ENCODE measurements at regions not wholly inside any gene's neighbourhood (a gene's known extent, or its start where the extent isn't known, plus 50 kb on each side); places are given as distances from the start of the nearest gene placed in this dataset.
A peak's percentile ranks its signal among the peaks of the same experiment; 100 is the strongest.
"Not testable (repeated sequence)": the region's sequence is repeated elsewhere in the genome, so short reads cannot be mapped to it uniquely, and the experiment has no call there.

- H3K27ac Mint-ChIP-seq; H3K4me1 Mint-ChIP-seq (ENCODE audit: unreplicated experiment); H3K36me3 Mint-ChIP-seq; DNase-seq (ENCODE audit: extremely low spot score, unreplicated experiment); H3K27me3 Mint-ChIP-seq; H3K9me3 Mint-ChIP-seq; H3K4me3 Mint-ChIP-seq: not testable (repeated sequence)
- TF ChIP-seq CTCF (conservative IDR thresholded peaks at IDR 0.05) = peak; percentile 54
Measured at GRCh38 chr6:60799146-60799545, 1486.9 kb downstream of the KHDRBS2 start.

GRCh38 chr6:60797831-60798230 is 1488.2 kb downstream of the KHDRBS2 start:
- not testable (repeated sequence) for H3K36me3 Mint-ChIP-seq; H3K9me3 Mint-ChIP-seq; DNase-seq (ENCODE audit: extremely low spot score, unreplicated experiment); H3K27ac Mint-ChIP-seq; H3K4me3 Mint-ChIP-seq; H3K4me1 Mint-ChIP-seq (ENCODE audit: unreplicated experiment); H3K27me3 Mint-ChIP-seq

GRCh38 chr6:60789601-60790000 is 1496.4 kb downstream of the KHDRBS2 start:
- H3K4me3 Mint-ChIP-seq; H3K27ac Mint-ChIP-seq; H3K27me3 Mint-ChIP-seq; H3K36me3 Mint-ChIP-seq; H3K4me1 Mint-ChIP-seq (ENCODE audit: unreplicated experiment); DNase-seq (ENCODE audit: extremely low spot score, unreplicated experiment); H3K9me3 Mint-ChIP-seq: not testable (repeated sequence)

GRCh38 chr6:60782698-60783464 is 1503.1 kb downstream of the KHDRBS2 start:
- not testable (repeated sequence) for H3K36me3 Mint-ChIP-seq; H3K4me1 Mint-ChIP-seq (ENCODE audit: unreplicated experiment); DNase-seq (ENCODE audit: extremely low spot score, unreplicated experiment); H3K9me3 Mint-ChIP-seq; H3K27me3 Mint-ChIP-seq; H3K4me3 Mint-ChIP-seq; H3K27ac Mint-ChIP-seq

- not testable (repeated sequence) for H3K9me3 Mint-ChIP-seq; DNase-seq (ENCODE audit: extremely low spot score, unreplicated experiment); H3K36me3 Mint-ChIP-seq; H3K27ac Mint-ChIP-seq; H3K4me3 Mint-ChIP-seq; H3K4me1 Mint-ChIP-seq (ENCODE audit: unreplicated experiment); H3K27me3 Mint-ChIP-seq
Measured at GRCh38 chr6:60779591-60779990, 1506.4 kb downstream of the KHDRBS2 start.

GRCh38 chr6:60767791-60768499 is 1518.1 kb downstream of the KHDRBS2 start:
- H3K36me3 Mint-ChIP-seq; H3K4me3 Mint-ChIP-seq; H3K27ac Mint-ChIP-seq; DNase-seq (ENCODE audit: extremely low spot score, unreplicated experiment); H3K4me1 Mint-ChIP-seq (ENCODE audit: unreplicated experiment); H3K27me3 Mint-ChIP-seq; H3K9me3 Mint-ChIP-seq: not testable (repeated sequence)

- H3K27me3 Mint-ChIP-seq, H3K36me3 Mint-ChIP-seq: not testable (repeated sequence)
Measured at GRCh38 chr6:60765331-60765730, 1520.7 kb downstream of the KHDRBS2 start.

GRCh38 chr6:60763464-60764080 is 1522.5 kb downstream of the KHDRBS2 start:
- not testable (repeated sequence) for H3K4me3 Mint-ChIP-seq; DNase-seq (ENCODE audit: extremely low spot score, unreplicated experiment); H3K9me3 Mint-ChIP-seq; H3K4me1 Mint-ChIP-seq (ENCODE audit: unreplicated experiment); H3K27me3 Mint-ChIP-seq; H3K36me3 Mint-ChIP-seq; H3K27ac Mint-ChIP-seq

More at GRCh38 chr6:60765331-60765730, 1520.7 kb downstream of the KHDRBS2 start:
- not testable (repeated sequence) for H3K4me3 Mint-ChIP-seq; H3K4me1 Mint-ChIP-seq (ENCODE audit: unreplicated experiment); H3K27ac Mint-ChIP-seq; DNase-seq (ENCODE audit: extremely low spot score, unreplicated experiment); H3K9me3 Mint-ChIP-seq

- H3K4me3 Mint-ChIP-seq; H3K27ac Mint-ChIP-seq; H3K27me3 Mint-ChIP-seq; H3K4me1 Mint-ChIP-seq (ENCODE audit: unreplicated experiment); DNase-seq (ENCODE audit: extremely low spot score, unreplicated experiment); H3K36me3 Mint-ChIP-seq; H3K9me3 Mint-ChIP-seq: not testable (repeated sequence)
Measured at GRCh38 chr6:60760928-60761327, 1525.1 kb downstream of the KHDRBS2 start.

- H3K27ac Mint-ChIP-seq; H3K36me3 Mint-ChIP-seq; H3K4me1 Mint-ChIP-seq (ENCODE audit: unreplicated experiment); H3K27me3 Mint-ChIP-seq; DNase-seq (ENCODE audit: extremely low spot score, unreplicated experiment); H3K4me3 Mint-ChIP-seq; H3K9me3 Mint-ChIP-seq: not testable (repeated sequence)
Measured at GRCh38 chr6:60759149-60759825, 1526.7 kb downstream of the KHDRBS2 start.

GRCh38 chr6:60758725-60759124 is 1527.3 kb downstream of the KHDRBS2 start:
- not testable (repeated sequence) for DNase-seq (ENCODE audit: extremely low spot score, unreplicated experiment); H3K4me3 Mint-ChIP-seq; H3K9me3 Mint-ChIP-seq; H3K36me3 Mint-ChIP-seq; H3K27ac Mint-ChIP-seq; H3K4me1 Mint-ChIP-seq (ENCODE audit: unreplicated experiment); H3K27me3 Mint-ChIP-seq
